ENCODE measurements at regions not wholly inside any gene's neighbourhood (a gene's known extent, or its start where the extent isn't known, plus 50 kb on each side); places are given as distances from the start of the nearest gene placed in this dataset.
"Not testable (repeated sequence)": the region's sequence is repeated elsewhere in the genome, so short reads cannot be mapped to it uniquely, and the experiment has no call there.

GRCh38 chr5:162811071-162811470 lies 626.3 kb upstream of the CCNG1 start:
- no peak for DNase-seq

GRCh38 chr5:162816816-162817215 lies 620.6 kb upstream of the CCNG1 start:
- DNase-seq = no peak

GRCh38 chr5:162817364-162817763 lies 620.0 kb upstream of the CCNG1 start:
- no peak for DNase-seq

GRCh38 chr5:162821664-162822063 lies 615.7 kb upstream of the CCNG1 start:
- DNase-seq = not testable (repeated sequence)

- no peak for DNase-seq
These were observed 613.0 kb upstream of the CCNG1 start for GRCh38 chr5:162824360-162824759.

- no peak for DNase-seq
These were observed 600.2 kb upstream of the CCNG1 start for GRCh38 chr5:162837155-162837554.

GRCh38 chr5:162842727-162843126 lies 594.7 kb upstream of the CCNG1 start:
- no peak for DNase-seq

DNA sequence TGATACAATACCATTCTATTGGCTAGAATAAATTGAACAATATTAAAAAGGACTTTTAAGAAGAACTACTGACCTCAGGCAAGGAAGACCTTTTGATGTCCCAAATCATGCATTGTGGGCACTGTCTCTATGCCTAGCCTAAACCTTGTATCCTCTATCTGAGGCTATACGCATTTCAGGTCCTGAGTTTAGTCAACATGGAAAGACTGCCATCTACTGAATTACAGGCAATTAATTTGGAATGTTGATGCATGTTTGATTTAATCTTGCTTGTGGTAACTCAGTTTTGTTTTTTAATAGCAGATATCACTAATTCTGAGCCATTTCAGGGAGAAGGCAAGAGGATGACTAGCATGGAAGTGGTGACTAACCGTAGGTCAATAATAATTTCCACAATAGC lies 585.3 kb upstream of the CCNG1 start:
- DNase-seq = no peak

GRCh38 chr5:162858770-162859169 lies 578.6 kb upstream of the CCNG1 start:
- DNase-seq = no peak

- DNase-seq = no peak
These were observed 566.4 kb upstream of the CCNG1 start for GRCh38 chr5:162870966-162871365.

DNA sequence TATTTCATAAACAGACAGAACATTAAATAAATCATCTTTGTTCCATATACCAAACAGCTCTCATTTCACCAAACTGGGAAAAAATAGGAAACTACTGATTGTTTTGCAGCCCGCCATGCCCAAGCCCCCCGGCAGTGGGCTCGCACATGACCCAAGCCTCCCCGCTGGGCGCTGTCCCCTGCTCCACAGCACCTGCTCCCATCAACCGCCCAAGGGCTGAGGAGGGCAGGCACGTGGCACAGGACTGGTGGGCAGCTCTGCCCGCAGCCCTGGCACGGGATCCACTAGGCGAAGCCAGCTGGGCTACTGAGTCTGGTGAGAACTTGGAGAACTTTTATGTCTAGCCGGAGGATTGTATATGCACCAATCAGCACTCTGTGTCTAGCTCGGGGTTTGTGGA lies 554.8 kb upstream of the CCNG1 start:
- DNase-seq = no peak

DNA sequence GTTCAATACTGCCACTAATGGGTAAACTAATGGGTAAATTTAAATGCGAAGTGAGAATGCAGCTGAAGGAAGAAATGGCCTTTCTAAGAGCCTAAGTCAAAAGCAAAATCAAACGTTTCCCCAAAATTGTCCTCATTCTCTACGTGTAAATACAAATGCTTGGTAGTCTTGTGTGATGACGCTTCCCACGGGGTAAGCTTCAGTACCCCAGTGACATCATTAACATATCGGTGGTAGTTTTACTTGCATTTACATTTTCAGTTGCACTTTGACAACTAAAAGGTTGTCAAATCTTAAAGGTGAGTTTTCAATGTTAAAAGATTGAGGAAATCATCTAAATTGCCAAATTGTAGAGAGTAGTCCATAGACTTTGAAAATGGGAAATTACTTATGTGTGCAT lies 550.7 kb upstream of the CCNG1 start:
- DNase-seq = no peak

DNA sequence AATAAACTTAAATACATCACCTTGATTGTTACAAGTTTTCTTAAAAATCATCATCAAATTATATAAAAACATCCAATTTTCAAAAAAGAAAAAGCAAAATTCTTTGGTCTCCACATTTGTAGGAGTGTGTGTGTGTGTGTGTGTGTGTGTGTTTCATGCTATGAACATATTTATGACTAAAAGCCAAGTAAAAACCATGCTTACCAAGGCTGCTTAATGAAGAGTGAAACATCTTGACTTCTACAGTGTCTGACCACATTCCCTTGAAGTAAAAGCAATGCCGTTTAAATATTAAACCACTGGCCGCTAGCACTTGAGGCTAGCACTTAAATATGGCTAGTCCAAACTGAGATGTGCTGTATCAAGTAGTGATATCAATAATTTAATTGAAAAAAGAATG lies 549.1 kb upstream of the CCNG1 start:
- DNase-seq = no peak

DNA sequence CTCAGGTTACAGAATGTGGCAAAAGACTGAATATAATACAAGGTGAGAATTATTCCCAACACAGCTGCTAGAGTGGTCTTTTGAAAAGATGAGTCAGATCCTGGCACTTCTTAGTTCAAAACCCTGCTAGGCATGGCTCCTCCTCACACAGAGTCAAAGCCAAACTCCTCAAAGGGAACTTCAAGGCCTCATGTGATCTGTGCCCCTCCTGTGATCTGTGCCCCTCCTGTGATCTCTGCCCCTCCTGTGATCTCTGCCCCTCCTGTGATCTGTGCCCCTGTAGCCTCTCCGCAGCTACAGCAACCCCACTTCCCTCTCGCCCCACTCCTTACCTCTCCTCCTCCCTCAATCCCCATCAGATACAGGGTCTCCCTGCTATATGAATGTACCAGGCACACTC lies 525.5 kb upstream of the CCNG1 start:
- no peak for DNase-seq

- DNase-seq = no peak
These were observed 521.0 kb upstream of the CCNG1 start for GRCh38 chr5:162916368-162916767.

DNA sequence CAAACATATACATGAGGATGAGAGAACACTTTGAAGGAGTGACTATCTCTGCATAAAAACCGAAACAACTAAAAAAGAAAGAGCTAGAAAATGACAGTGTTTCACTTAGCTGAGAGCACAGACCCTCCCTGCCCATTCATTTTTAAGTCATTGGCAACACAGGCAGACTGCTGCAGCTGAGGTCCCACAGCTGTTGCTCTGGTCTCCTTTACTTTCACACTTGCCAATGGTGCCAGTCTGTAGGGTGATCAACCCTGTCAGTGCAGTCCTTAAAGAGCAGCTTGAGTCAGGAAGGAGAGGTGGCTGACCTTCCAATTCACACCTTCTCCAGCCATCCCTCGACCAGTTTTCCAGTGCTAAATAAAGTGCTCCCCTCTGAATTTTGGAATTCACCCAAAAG lies 508.3 kb upstream of the CCNG1 start:
- no peak for DNase-seq

GRCh38 chr5:162931501-162931900 lies 505.9 kb upstream of the CCNG1 start:
- no peak for DNase-seq

GRCh38 chr5:162939991-162940390 lies 497.4 kb upstream of the CCNG1 start:
- no peak for DNase-seq

DNA sequence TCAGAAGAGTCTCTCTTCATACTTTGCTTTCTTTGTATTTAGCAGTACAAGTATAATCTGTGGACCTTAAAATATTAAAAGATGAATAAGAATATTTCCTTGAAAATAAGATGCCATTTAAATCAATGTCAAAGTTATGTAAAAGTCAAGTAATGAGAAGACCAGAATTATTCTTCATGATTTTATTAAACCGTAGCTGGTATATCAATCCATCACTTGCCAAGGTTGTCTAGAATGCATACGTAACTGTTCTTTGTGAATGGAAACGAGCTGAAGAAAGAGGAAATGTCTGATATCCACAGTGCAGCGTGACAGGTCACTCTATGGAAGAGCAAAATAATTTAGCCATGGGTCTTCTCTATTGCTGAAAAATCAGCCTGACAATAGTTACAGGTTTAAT lies 488.7 kb upstream of the CCNG1 start:
- DNase-seq = no peak

DNA sequence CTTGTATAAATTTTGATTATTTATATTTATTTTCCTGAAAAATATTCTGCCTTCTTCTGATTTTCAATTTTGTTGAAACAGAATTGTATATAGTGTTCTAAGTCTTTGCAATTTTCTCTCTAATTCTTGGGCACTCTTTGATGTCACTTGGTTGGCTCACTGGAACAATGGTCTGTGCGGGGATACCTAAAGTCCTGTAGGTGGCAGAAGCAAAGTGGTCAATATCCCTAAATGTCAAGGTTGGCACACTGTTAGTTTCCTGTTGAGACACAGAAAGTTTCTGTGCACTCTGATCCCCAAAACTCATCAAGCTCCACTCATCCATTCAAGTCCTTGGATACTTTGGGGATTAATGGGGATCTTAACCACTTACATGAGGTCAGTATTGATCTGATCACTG lies 480.8 kb upstream of the CCNG1 start:
- DNase-seq = no peak

DNA sequence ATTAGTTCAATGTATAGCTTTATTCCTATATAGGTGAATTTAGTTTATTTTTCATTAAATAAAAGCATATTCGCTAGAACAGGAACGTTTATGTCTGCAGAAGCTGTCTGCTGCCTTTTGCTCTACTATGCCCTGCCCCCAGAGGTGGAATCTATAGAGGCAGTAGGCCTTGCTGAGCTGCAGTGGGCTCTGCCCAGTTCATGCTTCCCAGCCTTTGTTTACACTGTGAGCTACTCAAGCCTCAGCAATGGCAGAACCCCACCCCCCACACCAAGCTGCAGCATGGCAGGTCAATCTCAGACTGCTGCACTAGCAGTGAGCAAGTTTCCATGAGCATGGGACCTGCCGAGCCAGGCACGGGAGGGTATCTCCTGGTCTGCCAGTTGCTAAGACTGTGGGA lies 473.3 kb upstream of the CCNG1 start:
- DNase-seq = not testable (repeated sequence)

DNA sequence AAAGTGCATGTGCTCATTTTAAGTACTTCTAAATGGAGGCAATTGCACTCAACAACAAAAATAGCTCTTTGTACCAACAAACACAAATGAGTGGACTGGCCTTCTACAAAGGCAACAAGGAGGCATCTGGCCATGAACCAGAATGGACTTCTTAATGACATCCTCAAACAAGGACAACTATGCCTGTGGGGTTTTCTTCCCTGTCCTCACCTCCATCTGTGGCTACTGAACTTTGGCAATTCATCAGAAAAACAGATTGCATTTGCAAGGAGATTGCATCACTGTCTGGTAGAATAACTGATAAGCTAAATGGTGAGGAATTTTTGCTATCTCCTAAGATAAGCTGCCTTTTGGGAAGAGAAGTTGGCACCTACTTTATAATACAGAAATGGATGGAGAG lies 447.3 kb upstream of the CCNG1 start:
- DNase-seq = no peak

- DNase-seq = no peak
These were observed 446.4 kb upstream of the CCNG1 start for GRCh38 chr5:162990856-162991497.

GRCh38 chr5:162995568-162995967 lies 441.8 kb upstream of the CCNG1 start:
- DNase-seq = no peak

DNA sequence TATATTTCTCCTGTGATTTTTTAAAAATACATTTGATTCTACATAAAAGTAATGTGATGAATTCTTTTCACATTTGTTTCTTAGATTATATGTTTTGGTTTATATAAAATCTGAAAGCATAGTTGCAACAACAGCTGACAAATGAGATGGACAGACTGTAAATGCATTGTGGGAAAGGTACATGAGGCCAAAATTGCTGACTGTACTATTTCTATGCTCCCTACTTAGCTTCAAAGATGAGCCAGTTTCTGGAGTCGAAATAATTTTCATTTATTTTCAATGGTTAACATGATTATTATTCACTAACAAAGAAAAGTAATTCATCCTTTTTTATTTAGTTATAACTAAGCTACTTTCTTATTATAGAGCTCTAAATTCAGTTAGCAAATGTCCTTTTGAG lies 441.3 kb upstream of the CCNG1 start:
- DNase-seq = no peak

DNA sequence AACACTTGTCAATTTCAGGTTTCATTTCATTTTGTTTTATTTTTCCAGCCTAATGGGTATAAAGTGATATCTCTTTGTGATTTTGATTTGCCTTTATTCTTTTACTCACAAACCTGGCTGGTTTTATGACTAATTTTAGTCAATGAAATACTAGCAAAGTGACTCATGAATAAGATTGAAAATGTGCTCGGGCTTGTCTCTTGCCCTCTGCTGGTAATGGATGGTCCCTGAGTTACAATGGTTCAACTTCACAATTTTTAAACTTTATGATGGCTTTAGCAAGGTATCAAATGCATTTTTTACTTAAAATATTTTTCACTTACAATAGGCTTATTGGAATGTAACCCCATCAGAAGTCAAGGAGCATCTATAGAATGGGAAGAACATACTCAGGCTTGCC lies 431.4 kb upstream of the CCNG1 start:
- DNase-seq = no peak

All from central memory CD4-positive, alpha-beta T cell (primary cell).